K562 (cell line): ENCODE measurements at regions not wholly inside any gene's neighbourhood (a gene's known extent, or its start where the extent isn't known, plus 50 kb on each side); places are given as distances from the start of the nearest gene placed in this dataset.

ENCODE experiments used
- ATAC-seq: fragments of 200-7000 bp; cut with Tn5 transposase; 3 replicates; pipeline ENCODE4 v1.9.1; 2020; ENCODE audit warnings: moderate library complexity
- BruUV-seq: library from RNA; stranded (reverse); fragments of 400-500 nt; replicated peaks from 2 replicates; lab custom pipeline; 2021; lab: Mats Ljungman, UMichigan
- CTCF ChIA-PET: fragments of 300-600 bp; formaldehyde crosslinking; extraction: SDS; loops from one replicate; lab custom pipeline; 2021; ENCODE audit warnings: low intra/inter-chr PET ratio; lab: Yijun Ruan, JAX
- POLR2A ChIA-PET: fragments of 300-600, 350-650 bp; sonication (Branson Sonifier 250); formaldehyde crosslinking; extraction: SDS; loops from one replicate; lab custom pipeline; 2021; ENCODE audit warnings: antibody characterized with exemption, inconsistent platforms; lab: Yijun Ruan, JAX
- DNase-seq, 4 experiments: peaks; one replicate each; pipeline versions ENCODE4 v3.0.0 to v3.0.0-alpha.2; 2011 to 2018; ENCODE audit warnings: low spot score in 3 of 4, mixed read lengths in 3 of 4; ENCODE audit errors: extremely low read depth in 1 of 4
- FAIRE-seq: peaks from 2 replicates; lab custom pipeline; 2011; peaks lifted over from hg19 to GRCh38; lab: Jason Lieb, UNC
- H2AFZ ChIP-seq: 2 replicates; pipeline ENCODE4 v1.6.0; 2011; ENCODE audit warnings: low read depth, low read length, control low read depth, inconsistent platforms
- H3K27ac ChIP-seq: fragments of 200-600 bp; 3 replicates; pipeline ENCODE4 v1.8.0; 2011; ENCODE audit warnings: low read depth, mild to moderate bottlenecking, control low read depth, inconsistent platforms, low read length, moderate library complexity, mixed read lengths; ENCODE audit errors: extremely low read depth
- H3K27me3 ChIP-seq, 2 experiments: fragments of 300-600 bp in 1 of 2; 2 replicates in 1 of 2; 3 replicates in 1 of 2; pipeline versions ENCODE4 v1.6.0 to v1.8.0; 2011; ENCODE audit warnings: inconsistent platforms in 2 of 2, low read length in 2 of 2, mild to moderate bottlenecking in 1 of 2, mixed read lengths in 1 of 2, moderate library complexity in 1 of 2; ENCODE audit not compliant: control insufficient read depth in 2 of 2, insufficient read depth in 2 of 2
- H3K36me3 ChIP-seq: fragments of 300-600 bp; 3 replicates; pipeline ENCODE4 v1.8.0; 2011; ENCODE audit warnings: mild to moderate bottlenecking, low read length, inconsistent platforms; ENCODE audit not compliant: control insufficient read depth, insufficient read depth
- H3K4me1 ChIP-seq, 2 experiments: fragments of 200-600 bp in 1 of 2; replicated peaks in 1 of 2; 2 replicates in 1 of 2; 3 replicates in 1 of 2; pipeline versions ENCODE4 v1.5.1 to v1.8.0; 2011; ENCODE audit warnings: inconsistent platforms in 2 of 2, low read length in 2 of 2, mild to moderate bottlenecking in 1 of 2, mixed read lengths in 1 of 2, moderate library complexity in 1 of 2; ENCODE audit not compliant: control insufficient read depth in 2 of 2, insufficient read depth in 2 of 2
- H3K4me2 ChIP-seq: 2 replicates; pipeline ENCODE4 v1.6.1; 2011; ENCODE audit warnings: low read length, control low read depth, inconsistent platforms, mixed read lengths; ENCODE audit not compliant: insufficient read depth
- H3K4me3 ChIP-seq: fragments of 200-600 bp; sonication (generic), shearing (Covaris generic); 2 replicates; pipeline ENCODE4 v1.5.1; 2016; ENCODE audit warnings: control low read depth, inconsistent platforms
- H3K79me2 ChIP-seq: fragments of 200-600 bp; 3 replicates; pipeline ENCODE4 v1.8.0; 2011; ENCODE audit warnings: low read length, inconsistent platforms; ENCODE audit not compliant: control insufficient read depth, insufficient read depth
- H3K9ac ChIP-seq, 2 experiments: 2 replicates each; pipeline versions ENCODE4 v1.6.0 to v1.6.1; 2011; ENCODE audit warnings: low read depth in 2 of 2, low read length in 2 of 2, control low read depth in 1 of 2, inconsistent platforms in 1 of 2, mild to moderate bottlenecking in 1 of 2, mixed read lengths in 1 of 2; ENCODE audit not compliant: insufficient read depth in 1 of 2
- H3K9me1 ChIP-seq: one replicate; pipeline ENCODE4 v1.6.0; 2011; ENCODE audit warnings: inconsistent platforms, mild to moderate bottlenecking, low read length, moderate library complexity; ENCODE audit not compliant: control insufficient read depth, insufficient read depth
- H3K9me3 ChIP-seq: replicated peaks from 2 replicates; pipeline ENCODE4 v1.5.1; 2011; ENCODE audit warnings: low read depth, low read length, inconsistent platforms; ENCODE audit not compliant: control insufficient read depth, insufficient read depth
- H4K20me1 ChIP-seq: replicated peaks from 2 replicates; pipeline ENCODE4 v1.6.1; 2011; ENCODE audit warnings: low read length, inconsistent platforms, mixed read lengths; ENCODE audit not compliant: control insufficient read depth, insufficient read depth
- ETV5 ChIP-seq: sonication (generic); formaldehyde crosslinking; IDR thresholded peaks from 2 replicates; pipeline ENCODE4 v1.4.0; 2020; ENCODE audit warnings: low read depth, mild to moderate bottlenecking, missing genetic modification reagents
- HCFC1 ChIP-seq: IDR thresholded peaks from 2 replicates; pipeline ENCODE4 v1.6.1; 2012; ENCODE audit warnings: low read depth, low read length, improper control_type of control experiment
- HMG20A ChIP-seq: fragments of 450-650 bp; formaldehyde crosslinking; conservative IDR thresholded peaks from 2 replicates; pipeline ENCODE4 v1.4.0; 2020; ENCODE audit warnings: mild to moderate bottlenecking, mixed read lengths
- NR1H2 ChIP-seq: sonication (generic); formaldehyde crosslinking; IDR thresholded peaks from 2 replicates; pipeline ENCODE4 v1.4.0; 2020; ENCODE audit warnings: mild to moderate bottlenecking, missing genetic modification reagents
- THAP12 ChIP-seq: fragments of 250-450 bp; sonication (Bioruptor Pico); IDR thresholded peaks from 2 replicates; pipeline ENCODE4 v1.9.0; 2021; ENCODE audit warnings: mild to moderate bottlenecking, inconsistent platforms
- ZBTB40 ChIP-seq, 2 experiments: fragments of 450-650 bp in 1 of 2; sonication (generic) in 1 of 2; formaldehyde crosslinking in 1 of 2; IDR thresholded peaks; 2 replicates each; pipeline versions ENCODE4 v1.7.1 to v1.9.0; 2016 to 2022; ENCODE audit warnings: inconsistent platforms in 1 of 2, mild to moderate bottlenecking in 1 of 2, missing genetic modification reagents in 1 of 2
- ZNF280B ChIP-seq: fragments of 250-450 bp; sonication (Bioruptor Pico); IDR thresholded peaks from 2 replicates; pipeline ENCODE4 v1.5.1; 2021; ENCODE audit warnings: mild to moderate bottlenecking
- WGBS: fragments of 100-300 bp; shearing (Covaris generic); methylation state at CpG from one replicate; pipeline ENCODE4 v1.1.6; 2016; ENCODE audit warnings: low coverage, mixed read lengths; ENCODE audit not compliant: insufficient coverage; ENCODE audit errors: missing lambda C conversion rate; 5-methylcytosine and 5-hydroxymethylcytosine counted together
- in situ Hi-C: fragments of 300-500 bp; cut with MboI; formaldehyde crosslinking; loops from 4 replicates; pipeline ENCODE4 v1.15.0; 2018; ENCODE audit warnings: inconsistent platforms, mixed read lengths
- intact Hi-C: fragments of 100-400 bp; cut with micrococcal nuclease; formaldehyde crosslinking; loops from 2 replicates; pipeline ENCODE4 v1.14.2; 2022

GRCh38 chr4:159639671-159640323, 536.9 kb downstream of the RAPGEF2 start:
- in situ Hi-C loops, result no loop called here
- no peak for TF ChIP-seq HMG20A (CRISPR knock-in tag)
- TF ChIP-seq ETV5 (CRISPR knock-in tag), result no peak
- TF ChIP-seq HCFC1, result no peak
- no peak for TF ChIP-seq NR1H2 (CRISPR knock-in tag)
- TF ChIP-seq ZNF280B (CRISPR knock-in tag), result no peak
- TF ChIP-seq THAP12 (CRISPR knock-in tag), result no peak
- no peak for TF ChIP-seq ZBTB40 (IDR thresholded peaks at IDR 0.05)
- TF ChIP-seq ZBTB40 (CRISPR knock-in tag; IDR thresholded peaks at IDR 0.05), result no peak

More at GRCh38 chr4:159639671-159640323, 536.9 kb downstream of the RAPGEF2 start:
- ChIA-PET CTCF (no interaction called here), POLR2A (no interaction called here)
- no peak for DNase-seq
- no peak overlapping the region for H3K4me2 ChIP-seq
- H3K9me1 ChIP-seq, result no peaks in the 10 kb centered on the region
- H3K27me3 ChIP-seq, result no peaks in the 10 kb centered on the region
- H3K9ac ChIP-seq, result no peak overlapping the region
- no peak overlapping the region for H2AFZ ChIP-seq
- no peaks in the 10 kb centered on the region for H3K4me1 ChIP-seq
- intact Hi-C loops, result no loop called here
- no peak for ATAC-seq
- H4K20me1 ChIP-seq, result no peaks in the 10 kb centered on the region
- no peak overlapping the region for H3K27ac ChIP-seq
- H3K9me3 ChIP-seq, result no peaks in the 10 kb centered on the region
- BruUV-seq, result no TSS peak
- 3% methylated on average over 5 of the region's 5 CpGs for WGBS
- no peak overlapping the region for H3K4me3 ChIP-seq
- no peaks in the 10 kb centered on the region for H3K79me2 ChIP-seq
- no peak for FAIRE-seq
- no peaks in the 10 kb centered on the region for H3K36me3 ChIP-seq
